GM18502 (cell line): ENCODE measurements at regions not wholly inside any gene's neighbourhood (a gene's known extent, or its start where the extent isn't known, plus 50 kb on each side); places are given as distances from the start of the nearest gene placed in this dataset.
"Not testable (repeated sequence)": the region's sequence is repeated elsewhere in the genome, so short reads cannot be mapped to it uniquely, and the experiment has no call there.

ENCODE experiments used
- ATAC-seq: cut with Tn5 transposase; IDR thresholded peaks from one replicate; pipeline ENCODE4 v1.9.1; 2021; ENCODE audit warnings: mild to moderate bottlenecking; ENCODE audit not compliant: unreplicated experiment, poor library complexity

- no peak for ATAC-seq
Measured at GRCh38 chr1:99361406-99361805, 97.1 kb downstream of the PLPPR4 start.

- no peak for ATAC-seq
Measured at GRCh38 chr1:99363531-99363930, 99.2 kb downstream of the PLPPR4 start.

- ATAC-seq: no peak
Measured at GRCh38 chr1:99365141-99365540, 100.8 kb downstream of the PLPPR4 start.

- ATAC-seq: no peak
Measured at GRCh38 chr1:99365545-99365944, 101.3 kb downstream of the PLPPR4 start.

GRCh38 chr1:99369154-99369553, 104.9 kb downstream of the PLPPR4 start:
- ATAC-seq: no peak

DNA sequence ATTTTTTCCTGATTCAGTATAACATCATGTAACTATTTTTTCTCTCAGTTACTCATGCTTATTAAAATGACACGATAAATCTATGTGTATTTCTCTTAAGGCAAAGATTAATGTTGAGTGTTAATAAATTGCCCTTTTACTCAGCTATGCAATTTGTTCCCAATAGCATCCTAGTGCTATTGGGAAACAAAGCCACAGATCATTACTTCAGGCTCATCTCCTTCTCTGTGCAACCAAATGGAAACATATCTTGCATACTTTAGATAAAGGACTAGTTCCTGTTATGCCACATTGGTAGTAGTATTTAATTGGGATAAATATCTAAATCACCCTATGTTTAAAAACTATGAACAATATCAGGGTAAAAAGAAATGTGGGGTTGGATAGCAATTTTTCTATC, 106.2 kb downstream of the PLPPR4 start:
- ATAC-seq: no peak

DNA sequence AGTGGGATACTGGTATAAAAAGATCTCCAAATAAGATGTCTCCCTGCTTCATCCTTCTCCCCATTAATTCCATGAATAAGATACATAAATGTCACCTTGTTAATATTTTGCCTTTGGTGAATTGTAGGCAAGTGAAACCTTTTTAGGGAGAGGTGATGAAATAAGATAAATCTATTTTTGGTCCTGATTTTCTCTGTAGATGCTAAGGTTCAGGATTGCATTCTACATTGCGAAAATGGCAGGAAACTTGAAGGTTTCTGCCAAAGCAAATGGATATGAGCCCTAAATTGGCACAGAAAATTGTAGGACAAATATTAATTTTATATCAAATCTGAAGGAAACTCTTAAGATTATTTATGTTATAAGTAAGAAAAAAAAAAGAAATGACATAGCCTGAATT, 107.1 kb downstream of the PLPPR4 start:
- ATAC-seq: no peak

GRCh38 chr1:99374109-99374508, 109.8 kb downstream of the PLPPR4 start:
- no peak for ATAC-seq

DNA sequence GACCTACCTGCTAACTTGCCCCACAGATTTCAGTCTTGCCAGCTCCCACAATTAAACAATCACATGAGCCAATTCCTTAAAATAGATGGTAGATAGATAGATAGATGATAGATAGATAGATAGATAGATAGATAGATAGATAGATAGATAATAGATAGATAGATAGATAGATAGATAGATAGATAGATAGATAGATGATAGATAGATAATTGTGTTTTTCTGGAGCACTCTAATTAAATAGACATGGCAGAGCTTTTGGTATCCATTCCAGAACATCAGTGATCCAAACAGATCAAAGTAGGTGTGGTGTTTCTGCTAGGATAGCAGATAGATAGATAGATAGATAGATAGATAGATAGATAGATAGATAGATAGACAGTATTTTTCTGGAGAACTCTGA, 110.4 kb downstream of the PLPPR4 start:
- not testable (repeated sequence) for ATAC-seq

GRCh38 chr1:99384021-99384420, 119.7 kb downstream of the PLPPR4 start:
- ATAC-seq: no peak

- no peak for ATAC-seq
Measured at GRCh38 chr1:99385852-99386251, 121.6 kb downstream of the PLPPR4 start.

- no peak for ATAC-seq
Measured at GRCh38 chr1:99396389-99396788, 132.1 kb downstream of the PLPPR4 start.

DNA sequence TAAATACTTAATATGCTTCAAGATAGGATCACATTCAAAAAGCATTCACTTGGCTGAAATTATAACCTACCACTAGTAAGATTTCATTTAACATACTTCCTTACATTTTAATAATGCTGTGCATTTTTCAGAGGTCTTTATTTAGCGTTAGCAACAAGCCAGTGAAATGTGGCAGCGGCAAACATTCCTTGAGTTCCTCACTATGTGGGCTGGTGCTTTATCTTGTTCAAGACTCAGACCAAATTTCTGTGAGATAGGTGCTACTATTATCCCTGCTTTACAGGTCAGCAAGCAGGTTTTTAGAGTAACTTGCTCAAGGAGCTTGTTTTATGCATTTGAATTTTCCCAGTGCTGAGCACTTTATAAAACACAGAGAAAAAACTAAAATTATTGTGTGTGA, 132.7 kb downstream of the PLPPR4 start:
- no peak for ATAC-seq

- ATAC-seq: no peak
Measured at GRCh38 chr1:99397863-99398262, 133.6 kb downstream of the PLPPR4 start.

DNA sequence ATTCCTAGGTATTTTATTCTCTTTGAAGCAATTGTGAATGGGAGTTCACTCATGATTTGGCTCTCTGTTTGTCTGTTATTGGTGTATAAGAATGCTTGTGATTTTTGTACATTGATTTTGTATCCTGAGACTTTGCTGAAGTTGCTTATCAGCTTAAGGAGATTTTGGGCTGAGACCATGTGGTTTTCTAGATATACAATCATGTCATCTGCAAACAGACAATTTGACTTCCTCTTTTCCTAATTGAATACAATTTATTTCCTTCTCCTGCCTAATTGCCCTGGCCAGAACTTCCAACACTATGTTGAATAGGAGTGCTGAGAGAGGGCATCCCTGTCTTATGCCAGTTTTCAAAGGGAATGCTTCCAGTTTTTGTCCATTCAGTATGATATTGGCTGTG, 137.3 kb downstream of the PLPPR4 start:
- not testable (repeated sequence) for ATAC-seq

DNA sequence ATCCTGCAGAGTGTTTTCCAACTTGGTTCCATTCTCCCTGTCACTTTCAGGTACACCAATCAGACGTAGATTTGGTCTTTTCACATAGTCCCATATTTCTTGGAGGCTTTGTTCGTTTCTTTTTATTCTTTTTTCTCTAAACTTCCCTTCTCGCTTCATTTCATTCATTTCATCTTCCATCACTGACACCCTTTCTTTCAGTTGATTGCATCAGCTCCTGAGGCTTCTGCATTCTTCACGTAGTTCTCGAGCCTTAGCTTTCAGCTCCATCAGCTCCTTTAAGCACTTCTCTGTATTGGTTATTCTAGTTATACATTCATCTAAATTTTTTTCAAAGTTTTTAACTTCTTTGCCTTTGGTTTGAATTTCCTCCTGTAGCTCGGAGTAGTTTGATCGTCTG, 140.1 kb downstream of the PLPPR4 start:
- ATAC-seq: not testable (repeated sequence)

- not testable (repeated sequence) for ATAC-seq
Measured at GRCh38 chr1:99405325-99405724, 141.0 kb downstream of the PLPPR4 start.

- no peak for ATAC-seq
Measured at GRCh38 chr1:99407018-99407417, 142.7 kb downstream of the PLPPR4 start.

DNA sequence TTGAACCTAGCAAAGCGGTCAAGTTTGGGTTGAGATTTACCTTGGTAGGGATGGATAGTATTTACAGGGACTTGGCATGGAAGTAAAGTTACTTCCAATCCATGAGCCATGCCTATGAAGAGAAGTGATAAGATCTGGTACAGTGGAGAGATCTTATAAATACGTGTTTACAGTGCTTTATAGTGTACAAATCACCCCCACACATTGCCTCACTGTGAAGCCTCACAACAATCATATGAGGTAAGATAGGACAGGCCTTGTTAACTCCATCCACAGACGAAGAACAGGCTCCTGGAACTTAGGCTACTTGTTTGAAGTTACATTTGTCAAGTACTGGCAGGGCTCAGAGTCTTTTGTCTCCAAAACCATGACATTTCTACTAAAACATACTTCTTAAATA, 159.8 kb downstream of the PLPPR4 start:
- ATAC-seq: no peak

- ATAC-seq: no peak
Measured at GRCh38 chr1:99429754-99430153, 165.5 kb downstream of the PLPPR4 start.

- ATAC-seq: no peak
Measured at GRCh38 chr1:99438656-99439230, 174.5 kb downstream of the PLPPR4 start.

DNA sequence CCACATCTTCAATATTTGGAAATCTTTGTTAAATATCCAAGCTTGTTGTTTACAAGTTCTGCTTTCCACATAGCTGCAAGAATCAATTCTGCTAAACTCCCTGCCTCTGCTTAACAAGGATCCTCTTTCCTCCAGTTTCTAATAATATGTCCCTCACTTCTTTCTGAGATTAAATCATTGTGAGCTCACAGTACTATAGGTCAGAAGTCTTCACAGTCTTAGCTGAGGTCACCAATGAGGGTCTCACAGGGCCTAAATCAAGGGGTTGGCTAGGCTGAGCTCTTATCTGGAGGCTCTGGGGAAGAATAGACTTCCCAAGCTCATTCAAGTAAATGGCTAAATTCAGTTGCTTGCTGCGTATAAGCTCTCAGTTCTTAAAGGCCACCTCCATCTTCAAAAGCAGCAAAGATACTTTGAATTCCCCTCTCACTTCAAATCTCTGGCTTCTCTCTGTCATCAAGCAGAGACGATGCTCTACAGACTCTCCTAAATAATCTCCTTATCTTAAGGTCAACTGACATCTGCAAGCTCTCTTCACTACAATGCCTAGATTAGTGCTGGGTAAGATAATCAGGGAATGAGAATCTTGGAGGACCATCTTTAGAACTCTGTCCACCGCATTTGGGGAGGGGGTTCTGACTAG, 175.3 kb downstream of the PLPPR4 start:
- no peak for ATAC-seq
